Activated CD8-positive, alpha-beta T cell treated with anti-CD3 and anti-CD28 coated beads for 36 hours (primary cell): ENCODE measurements at regions not wholly inside any gene's neighbourhood (a gene's known extent, or its start where the extent isn't known, plus 50 kb on each side); places are given as distances from the start of the nearest gene placed in this dataset.

ENCODE experiments used
- ATAC-seq: fragments of 200-7000 bp; cut with Tn5 transposase; one replicate; pipeline ENCODE4 v1.10.0; 2021; ENCODE audit warnings: mild to moderate bottlenecking, moderate library complexity
- CTCF ChIA-PET: fragments of 350-600 bp; sonication (Branson Sonifier 250); formaldehyde crosslinking; loops from one replicate; lab custom pipeline; 2021; ENCODE audit warnings: antibody characterized with exemption; lab: Charles Lee
- POLR2A ChIA-PET: fragments of 350-600 bp; sonication (Branson Sonifier 250); formaldehyde crosslinking; loops from one replicate; lab custom pipeline; 2021; ENCODE audit warnings: antibody characterized with exemption; lab: Charles Lee
- DNase-seq: peaks from one replicate; pipeline ENCODE4 v3.0.0-alpha.2; 2020
- H3K27ac Mint-ChIP-seq: one replicate; pipeline ENCODE4 v1.8.0; 2021; ENCODE audit warnings: mild to moderate bottlenecking, mixed read lengths
- H3K27me3 Mint-ChIP-seq: one replicate; pipeline ENCODE4 v1.8.0; 2021; ENCODE audit warnings: mixed read lengths
- H3K36me3 Mint-ChIP-seq: one replicate; pipeline ENCODE4 v1.8.0; 2021; ENCODE audit warnings: low read depth, mixed read lengths
- H3K4me1 Mint-ChIP-seq: one replicate; pipeline ENCODE4 v1.8.0; 2021; ENCODE audit warnings: low read depth, mixed read lengths
- H3K4me3 Mint-ChIP-seq: one replicate; pipeline ENCODE4 v1.8.0; 2021; ENCODE audit warnings: mild to moderate bottlenecking, moderate library complexity, mixed read lengths
- H3K9me3 Mint-ChIP-seq: one replicate; pipeline ENCODE4 v1.8.0; 2021; ENCODE audit warnings: mixed read lengths
- CTCF ChIP-seq: fragments of 200-600 bp; IDR thresholded peaks from one replicate; pipeline ENCODE4 v1.8.0; 2022; ENCODE audit warnings: antibody characterized with exemption, mild to moderate bottlenecking
- intact Hi-C: fragments of 100-400 bp; cut with micrococcal nuclease; formaldehyde crosslinking; loops from one replicate; pipeline ENCODE4 v1.10.0; 2022

- Mint-ChIP-seq H3K9me3 (peaks cover 26% of the 10 kb centered on the region), H3K27ac (no peak overlapping the region), H3K27me3 (no peaks in the 10 kb centered on the region), H3K36me3 (no peaks in the 10 kb centered on the region), H3K4me1 (no peaks in the 10 kb centered on the region), H3K4me3 (no peak overlapping the region)
- CTCF ChIA-PET: no interaction called here
- intact Hi-C loops: no loop called here
- no peak for TF ChIP-seq CTCF
- POLR2A ChIA-PET: no interaction called here
- DNase-seq (no peak), ATAC-seq (no peak)
Measured at GRCh38 chr9:13387734-13388067, 108.2 kb upstream of the MPDZ start.

GRCh38 chr9:13386935-13387733, 107.6 kb upstream of the MPDZ start:
- Mint-ChIP-seq H3K36me3 (no peaks in the 10 kb centered on the region), H3K4me3 (no peak overlapping the region), H3K9me3 (peaks cover 25% of the 10 kb centered on the region), H3K27me3 (no peaks in the 10 kb centered on the region), H3K27ac (no peak overlapping the region), H3K4me1 (no peaks in the 10 kb centered on the region)
- ATAC-seq (no peak), DNase-seq (no peak)
- intact Hi-C loops: no loop called here
- ChIA-PET POLR2A (no interaction called here), CTCF (no interaction called here)
- no peak for TF ChIP-seq CTCF

- Mint-ChIP-seq H3K9me3 (peaks cover 19% of the 10 kb centered on the region), H3K4me1 (no peaks in the 10 kb centered on the region)
- intact Hi-C loops: no loop called here
Measured at GRCh38 chr9:13386316-13386715, 106.8 kb upstream of the MPDZ start.

GRCh38 chr9:13383855-13384254, 104.4 kb upstream of the MPDZ start:
- TF ChIP-seq CTCF: no peak
- intact Hi-C loops: no loop called here
- Mint-ChIP-seq H3K27me3 (no peaks in the 10 kb centered on the region), H3K4me3 (no peak overlapping the region), H3K36me3 (no peaks in the 10 kb centered on the region), H3K9me3 (peaks cover 8% of the 10 kb centered on the region), H3K4me1 (no peaks in the 10 kb centered on the region), H3K27ac (no peak overlapping the region)
- ATAC-seq (no peak), DNase-seq (no peak)
- ChIA-PET POLR2A (no interaction called here), CTCF (no interaction called here)

More at GRCh38 chr9:13386316-13386715, 106.8 kb upstream of the MPDZ start:
- TF ChIP-seq CTCF: no peak
- Mint-ChIP-seq H3K4me3 (no peak overlapping the region), H3K27me3 (no peaks in the 10 kb centered on the region), H3K27ac (no peak overlapping the region), H3K36me3 (no peaks in the 10 kb centered on the region)
- no peak for DNase-seq
- CTCF ChIA-PET: no interaction called here
- POLR2A ChIA-PET: no interaction called here
- ATAC-seq: no peak

DNA sequence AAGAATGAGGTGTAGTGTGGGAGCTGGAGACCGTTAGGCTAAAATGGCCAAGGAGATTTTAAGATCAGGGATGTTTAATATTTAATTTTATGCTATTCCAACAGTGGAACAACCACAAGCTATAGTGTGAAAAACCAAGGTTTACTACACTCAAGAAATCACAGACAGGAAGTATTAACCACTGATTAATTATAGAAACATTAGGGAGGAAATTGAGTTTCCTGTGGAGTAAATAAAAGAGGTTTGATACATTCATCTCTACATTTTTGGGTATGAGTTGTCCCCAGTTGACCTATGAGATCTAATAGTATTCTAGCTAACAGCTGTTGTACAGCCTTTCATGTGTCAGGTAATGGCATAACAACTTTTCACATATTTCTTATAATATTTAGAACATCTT, 103.7 kb upstream of the MPDZ start:
- POLR2A ChIA-PET: no interaction called here
- intact Hi-C loops: no loop called here
- no peaks in the 10 kb centered on the region for H3K27me3 Mint-ChIP-seq
- no peaks in the 10 kb centered on the region for H3K4me1 Mint-ChIP-seq
- H3K27ac Mint-ChIP-seq: no peak overlapping the region
- no peak for DNase-seq
- ATAC-seq: no peak
- CTCF ChIA-PET: no interaction called here
- H3K36me3 Mint-ChIP-seq: no peaks in the 10 kb centered on the region
- H3K9me3 Mint-ChIP-seq: peaks cover 8% of the 10 kb centered on the region
- TF ChIP-seq CTCF: no peak
- no peak overlapping the region for H3K4me3 Mint-ChIP-seq
